ENCODE measurements at regions not wholly inside any gene's neighbourhood (a gene's known extent, or its start where the extent isn't known, plus 50 kb on each side); places are given as distances from the start of the nearest gene placed in this dataset.

DNA sequence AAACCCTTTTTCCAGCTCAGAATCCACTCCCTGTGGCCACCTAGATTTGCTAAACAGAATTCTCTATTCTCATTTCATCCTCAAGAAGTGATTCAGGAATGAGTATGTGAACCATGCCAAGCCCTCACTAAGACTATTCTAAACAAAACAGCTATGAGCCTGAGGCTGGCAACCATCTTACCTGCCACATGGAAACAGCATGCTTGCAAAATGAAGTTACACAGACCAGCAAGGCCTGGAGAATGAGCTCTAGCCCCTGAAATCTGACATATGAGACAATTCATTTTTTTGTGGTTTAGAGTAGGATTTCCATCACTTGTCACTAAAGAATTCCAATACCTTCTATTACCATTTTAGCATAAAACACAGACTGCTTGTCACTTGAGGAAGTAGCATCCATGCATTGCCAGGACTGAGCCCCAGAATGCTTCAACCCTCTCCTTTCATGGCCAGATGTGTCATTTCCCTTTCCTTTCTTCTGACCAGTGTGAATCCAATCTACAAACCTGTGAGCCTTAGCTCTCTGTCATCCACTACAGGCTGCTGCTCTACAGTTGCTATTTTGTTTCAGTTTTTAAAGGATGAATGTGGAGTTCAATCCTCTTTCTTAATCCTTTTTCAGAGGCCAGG, 744.3 kb upstream of the ACVR2A start:
- no peak for DNase-seq (ENCODE audit: low read depth in 1 of 2, low spot score in 1 of 2)
- H3K27me3 ChIP-seq (ENCODE audit: insufficient read depth, poor library complexity, severe bottlenecking): no peaks in the 10 kb centered on the region
- TF ChIP-seq POLR2AphosphoS5 (IDR thresholded peaks at IDR 0.05; ENCODE audit: low read depth): no peak
- no peak for TF ChIP-seq SPI1 (IDR thresholded peaks at IDR 0.05; ENCODE audit: borderline replicate concordance, low read depth)
- TF ChIP-seq, protein P1, sequence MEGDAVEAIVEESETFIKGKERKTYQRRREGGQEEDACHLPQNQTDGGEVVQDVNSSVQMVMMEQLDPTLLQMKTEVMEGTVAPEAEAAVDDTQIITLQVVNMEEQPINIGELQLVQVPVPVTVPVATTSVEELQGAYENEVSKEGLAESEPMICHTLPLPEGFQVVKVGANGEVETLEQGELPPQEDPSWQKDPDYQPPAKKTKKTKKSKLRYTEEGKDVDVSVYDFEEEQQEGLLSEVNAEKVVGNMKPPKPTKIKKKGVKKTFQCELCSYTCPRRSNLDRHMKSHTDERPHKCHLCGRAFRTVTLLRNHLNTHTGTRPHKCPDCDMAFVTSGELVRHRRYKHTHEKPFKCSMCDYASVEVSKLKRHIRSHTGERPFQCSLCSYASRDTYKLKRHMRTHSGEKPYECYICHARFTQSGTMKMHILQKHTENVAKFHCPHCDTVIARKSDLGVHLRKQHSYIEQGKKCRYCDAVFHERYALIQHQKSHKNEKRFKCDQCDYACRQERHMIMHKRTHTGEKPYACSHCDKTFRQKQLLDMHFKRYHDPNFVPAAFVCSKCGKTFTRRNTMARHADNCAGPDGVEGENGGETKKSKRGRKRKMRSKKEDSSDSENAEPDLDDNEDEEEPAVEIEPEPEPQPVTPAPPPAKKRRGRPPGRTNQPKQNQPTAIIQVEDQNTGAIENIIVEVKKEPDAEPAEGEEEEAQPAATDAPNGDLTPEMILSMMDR (IDR thresholded peaks at IDR 0.05; ENCODE audit: insufficient read depth, low read length): no peak
- TF ChIP-seq, protein P2, sequence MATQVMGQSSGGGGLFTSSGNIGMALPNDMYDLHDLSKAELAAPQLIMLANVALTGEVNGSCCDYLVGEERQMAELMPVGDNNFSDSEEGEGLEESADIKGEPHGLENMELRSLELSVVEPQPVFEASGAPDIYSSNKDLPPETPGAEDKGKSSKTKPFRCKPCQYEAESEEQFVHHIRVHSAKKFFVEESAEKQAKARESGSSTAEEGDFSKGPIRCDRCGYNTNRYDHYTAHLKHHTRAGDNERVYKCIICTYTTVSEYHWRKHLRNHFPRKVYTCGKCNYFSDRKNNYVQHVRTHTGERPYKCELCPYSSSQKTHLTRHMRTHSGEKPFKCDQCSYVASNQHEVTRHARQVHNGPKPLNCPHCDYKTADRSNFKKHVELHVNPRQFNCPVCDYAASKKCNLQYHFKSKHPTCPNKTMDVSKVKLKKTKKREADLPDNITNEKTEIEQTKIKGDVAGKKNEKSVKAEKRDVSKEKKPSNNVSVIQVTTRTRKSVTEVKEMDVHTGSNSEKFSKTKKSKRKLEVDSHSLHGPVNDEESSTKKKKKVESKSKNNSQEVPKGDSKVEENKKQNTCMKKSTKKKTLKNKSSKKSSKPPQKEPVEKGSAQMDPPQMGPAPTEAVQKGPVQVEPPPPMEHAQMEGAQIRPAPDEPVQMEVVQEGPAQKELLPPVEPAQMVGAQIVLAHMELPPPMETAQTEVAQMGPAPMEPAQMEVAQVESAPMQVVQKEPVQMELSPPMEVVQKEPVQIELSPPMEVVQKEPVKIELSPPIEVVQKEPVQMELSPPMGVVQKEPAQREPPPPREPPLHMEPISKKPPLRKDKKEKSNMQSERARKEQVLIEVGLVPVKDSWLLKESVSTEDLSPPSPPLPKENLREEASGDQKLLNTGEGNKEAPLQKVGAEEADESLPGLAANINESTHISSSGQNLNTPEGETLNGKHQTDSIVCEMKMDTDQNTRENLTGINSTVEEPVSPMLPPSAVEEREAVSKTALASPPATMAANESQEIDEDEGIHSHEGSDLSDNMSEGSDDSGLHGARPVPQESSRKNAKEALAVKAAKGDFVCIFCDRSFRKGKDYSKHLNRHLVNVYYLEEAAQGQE (IDR thresholded peaks at IDR 0.05; ENCODE audit: insufficient replicate concordance, low read depth): no peak
- H3K4me3 ChIP-seq (replicated peaks; ENCODE audit: insufficient read depth, low read length): no peak overlapping the region
- no peak overlapping the region for H3K27ac ChIP-seq (replicated peaks)

DNA sequence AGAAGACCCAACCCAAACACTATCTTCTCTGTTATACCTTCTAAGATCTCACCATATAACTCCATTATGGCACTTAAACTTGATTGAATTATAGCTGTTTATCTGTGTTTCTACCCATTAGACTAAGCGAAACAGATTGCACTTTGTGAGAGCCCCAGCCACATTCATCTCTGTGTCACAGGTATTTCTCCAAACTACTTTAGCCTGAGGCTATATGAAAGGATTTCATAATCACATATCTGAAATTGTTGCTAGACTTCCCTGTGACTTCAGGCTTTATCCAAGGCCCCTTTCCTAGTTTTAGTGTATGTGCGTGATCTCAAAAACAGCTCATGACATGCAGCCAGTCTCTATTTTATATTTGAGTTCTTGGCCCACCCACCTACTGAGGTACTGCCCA, 745.0 kb upstream of the ACVR2A start:
- DNase-seq (ENCODE audit: low read depth in 1 of 2, low spot score in 1 of 2): no peak
- no peak overlapping the region for H3K27ac ChIP-seq (replicated peaks)
- no peaks in the 10 kb centered on the region for H3K27me3 ChIP-seq (ENCODE audit: insufficient read depth, poor library complexity, severe bottlenecking)
- TF ChIP-seq, protein P2 (IDR thresholded peaks at IDR 0.05; ENCODE audit: insufficient replicate concordance, low read depth): no peak
- no peak for TF ChIP-seq GABPA (IDR thresholded peaks at IDR 0.05; ENCODE audit: low read depth)
- TF ChIP-seq POLR2AphosphoS5 (IDR thresholded peaks at IDR 0.05; ENCODE audit: low read depth): no peak
- TF ChIP-seq SPI1 (IDR thresholded peaks at IDR 0.05; ENCODE audit: borderline replicate concordance, low read depth): no peak
- TF ChIP-seq, protein P1 (IDR thresholded peaks at IDR 0.05; ENCODE audit: insufficient read depth, low read length): no peak
- no peak overlapping the region for H3K4me3 ChIP-seq (replicated peaks; ENCODE audit: insufficient read depth, low read length)

GRCh38 chr2:147098940-147099339, 745.9 kb upstream of the ACVR2A start:
- no peak for DNase-seq (ENCODE audit: low read depth in 1 of 2, low spot score in 1 of 2)
- H3K27ac ChIP-seq (replicated peaks): no peak overlapping the region
- TF ChIP-seq GABPA (IDR thresholded peaks at IDR 0.05; ENCODE audit: low read depth): no peak
- no peak for TF ChIP-seq SPI1 (IDR thresholded peaks at IDR 0.05; ENCODE audit: borderline replicate concordance, low read depth)
- TF ChIP-seq, protein P2 (IDR thresholded peaks at IDR 0.05; ENCODE audit: insufficient replicate concordance, low read depth): no peak
- no peak for TF ChIP-seq POLR2AphosphoS5 (IDR thresholded peaks at IDR 0.05; ENCODE audit: low read depth)
- TF ChIP-seq, protein P1 (IDR thresholded peaks at IDR 0.05; ENCODE audit: insufficient read depth, low read length): no peak
- H3K4me3 ChIP-seq (replicated peaks; ENCODE audit: insufficient read depth, low read length): no peak overlapping the region
- H3K27me3 ChIP-seq (ENCODE audit: insufficient read depth, poor library complexity, severe bottlenecking): no peaks in the 10 kb centered on the region

Measured in HL-60 (cell line).